ENCODE measurements at regions not wholly inside any gene's neighbourhood (a gene's known extent, or its start where the extent isn't known, plus 50 kb on each side); places are given as distances from the start of the nearest gene placed in this dataset.
A peak's percentile ranks its signal among the peaks of the same experiment; 100 is the strongest.

- H3K9me3 ChIP-seq, result peaks cover 0 to 5% (median 2%) of the 10 kb centered on the region in 4 donors
- H3K27me3 ChIP-seq, result peaks cover 0 to 50% (median 0%) of the 10 kb centered on the region in 4 donors
- intact Hi-C loops (cut with DNase I), result no loop called here
- no peak for DNase-seq (ENCODE audit: extremely low spot score)
- TF ChIP-seq CTCF (IDR thresholded peaks at IDR 0.05) (no peak), POLR2AphosphoS5 (IDR thresholded peaks at IDR 0.05) (no peak), EP300 (IDR thresholded peaks at IDR 0.05) (no peak), POLR2A (IDR thresholded peaks at IDR 0.05; ENCODE audit: low read depth) (no peak)
- no peaks in the 10 kb centered on the region for H3K36me3 ChIP-seq
- no peak overlapping the region for H3K4me3 ChIP-seq
- 49% methylated on average over 8 of the region's 8 CpGs for WGBS
- H3K4me1 ChIP-seq, result no peaks in the 10 kb centered on the region
- no peak overlapping the region for H3K27ac ChIP-seq (replicated peaks in 1 of 4)
These were observed 232.3 kb upstream of the NLRP1 start for GRCh38 chr17:5816491-5817070.

GRCh38 chr17:5817475-5818395 lies 233.4 kb upstream of the NLRP1 start:
- no peaks in the 10 kb centered on the region for H3K36me3 ChIP-seq
- intact Hi-C loops (cut with DNase I), result no loop called here
- 83% methylated on average over 4 of the region's 4 CpGs for WGBS
- no peak overlapping the region for H3K27ac ChIP-seq (replicated peaks in 1 of 4)
- no peaks in the 10 kb centered on the region for H3K4me1 ChIP-seq
- peak; percentile 64 for DNase-seq (ENCODE audit: extremely low spot score)
- H3K27me3 ChIP-seq, result peaks cover 0 to 54% (median 0%) of the 10 kb centered on the region in 4 donors
- H3K4me3 ChIP-seq, result no peak overlapping the region
- TF ChIP-seq POLR2AphosphoS5 (IDR thresholded peaks at IDR 0.05) (no peak), CTCF (IDR thresholded peaks at IDR 0.05) (no peak), EP300 (IDR thresholded peaks at IDR 0.05) (no peak), POLR2A (IDR thresholded peaks at IDR 0.05; ENCODE audit: low read depth) (no peak)
- no peaks in the 10 kb centered on the region for H3K9me3 ChIP-seq

- Histone ChIP-seq H3K36me3 (no peaks in the 10 kb centered on the region), H3K27me3 (peaks cover 0 to 60% (median 0%) of the 10 kb centered on the region in 4 donors), H3K27ac (replicated peaks in 1 of 4) (no peak overlapping the region), H3K9me3 (no peaks in the 10 kb centered on the region), H3K4me1 (no peaks in the 10 kb centered on the region), H3K4me3 (no peak overlapping the region)
- no peak for TF ChIP-seq POLR2AphosphoS5 (IDR thresholded peaks at IDR 0.05)
- TF ChIP-seq POLR2A (IDR thresholded peaks at IDR 0.05; ENCODE audit: low read depth), result no peak
- no peak for TF ChIP-seq CTCF (IDR thresholded peaks at IDR 0.05)
- no peak for TF ChIP-seq EP300 (IDR thresholded peaks at IDR 0.05)
- DNase-seq (ENCODE audit: extremely low spot score), result peak; percentile 55
- 84% methylated on average over 2 of the region's 2 CpGs for WGBS
- intact Hi-C loops (cut with DNase I), result no loop called here
These were observed 235.1 kb upstream of the NLRP1 start for GRCh38 chr17:5819396-5819795.

GRCh38 chr17:5819921-5820685 lies 235.8 kb upstream of the NLRP1 start:
- Histone ChIP-seq H3K9me3 (no peaks in the 10 kb centered on the region), H3K36me3 (no peaks in the 10 kb centered on the region), H3K4me3 (no peak overlapping the region), H3K4me1 (no peaks in the 10 kb centered on the region), H3K27me3 (peaks cover 0 to 63% (median 0%) of the 10 kb centered on the region in 4 donors), H3K27ac (replicated peaks in 1 of 4) (no peak overlapping the region)
- no peak for TF ChIP-seq EP300 (IDR thresholded peaks at IDR 0.05)
- 79% methylated on average over 13 of the region's 13 CpGs for WGBS
- DNase-seq (ENCODE audit: extremely low spot score), result peak; percentile 91
- intact Hi-C loops (cut with DNase I), result no loop called here

Measured in esophagus muscularis mucosa (tissue), 4 donors.